ENCODE measurements at regions not wholly inside any gene's neighbourhood (a gene's known extent, or its start where the extent isn't known, plus 50 kb on each side); places are given as distances from the start of the nearest gene placed in this dataset.

DNA sequence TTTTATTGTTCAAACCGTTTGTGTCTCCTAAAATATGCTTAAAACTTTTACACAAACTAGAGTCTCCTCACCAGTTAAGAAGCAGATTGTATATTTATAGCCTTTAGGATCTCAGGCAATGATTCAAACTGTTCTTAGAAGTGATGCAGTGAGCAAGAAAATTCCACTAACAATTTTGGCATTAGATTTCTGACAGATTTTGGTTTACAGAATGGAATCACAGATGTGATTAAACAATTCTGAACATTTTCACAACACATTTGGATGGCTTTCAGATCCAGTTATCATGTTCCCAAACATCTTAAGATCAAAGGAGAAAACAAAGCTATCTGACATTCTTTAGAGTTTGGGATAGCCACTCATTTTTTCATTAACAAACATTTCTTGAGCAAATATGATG is 181.7 kb upstream of the RIOK2 start:
- TF ChIP-seq, protein P1, sequence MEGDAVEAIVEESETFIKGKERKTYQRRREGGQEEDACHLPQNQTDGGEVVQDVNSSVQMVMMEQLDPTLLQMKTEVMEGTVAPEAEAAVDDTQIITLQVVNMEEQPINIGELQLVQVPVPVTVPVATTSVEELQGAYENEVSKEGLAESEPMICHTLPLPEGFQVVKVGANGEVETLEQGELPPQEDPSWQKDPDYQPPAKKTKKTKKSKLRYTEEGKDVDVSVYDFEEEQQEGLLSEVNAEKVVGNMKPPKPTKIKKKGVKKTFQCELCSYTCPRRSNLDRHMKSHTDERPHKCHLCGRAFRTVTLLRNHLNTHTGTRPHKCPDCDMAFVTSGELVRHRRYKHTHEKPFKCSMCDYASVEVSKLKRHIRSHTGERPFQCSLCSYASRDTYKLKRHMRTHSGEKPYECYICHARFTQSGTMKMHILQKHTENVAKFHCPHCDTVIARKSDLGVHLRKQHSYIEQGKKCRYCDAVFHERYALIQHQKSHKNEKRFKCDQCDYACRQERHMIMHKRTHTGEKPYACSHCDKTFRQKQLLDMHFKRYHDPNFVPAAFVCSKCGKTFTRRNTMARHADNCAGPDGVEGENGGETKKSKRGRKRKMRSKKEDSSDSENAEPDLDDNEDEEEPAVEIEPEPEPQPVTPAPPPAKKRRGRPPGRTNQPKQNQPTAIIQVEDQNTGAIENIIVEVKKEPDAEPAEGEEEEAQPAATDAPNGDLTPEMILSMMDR (IDR thresholded peaks at IDR 0.05 in 4 of 5, conservative IDR thresholded peaks at IDR 0.05 in 1 of 5), result no peak
- TF ChIP-seq POLR2A (IDR thresholded peaks at IDR 0.05), result no peak

All from gastrocnemius medialis (tissue), 4 donors.